ENCODE measurements at regions not wholly inside any gene's neighbourhood (a gene's known extent, or its start where the extent isn't known, plus 50 kb on each side); places are given as distances from the start of the nearest gene placed in this dataset.
A peak's percentile ranks its signal among the peaks of the same experiment; 100 is the strongest.

DNA sequence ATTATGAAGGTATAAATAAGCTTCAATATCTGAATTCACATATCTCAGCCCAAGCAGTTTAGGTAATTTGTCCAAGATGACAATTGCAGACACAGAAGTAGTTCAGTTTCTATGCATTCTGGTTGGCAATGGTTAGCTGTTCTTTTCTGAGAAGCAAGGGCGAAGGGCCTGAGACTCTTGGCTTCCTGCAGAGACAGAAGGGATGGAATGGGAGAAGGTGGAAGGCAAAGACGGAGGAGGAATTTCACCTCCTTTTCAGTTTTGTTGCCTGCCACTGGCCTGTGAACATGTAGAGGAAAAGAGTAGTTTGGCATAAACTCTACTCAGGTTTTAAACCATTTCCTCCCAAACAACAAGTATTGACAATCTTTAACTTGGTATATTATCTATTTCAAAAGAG is 180.7 kb upstream of the HS3ST5 start:
- ATAC-seq = no peak
- intact Hi-C loops (cut with DNase I, micrococcal nuclease) = no loop called here

DNA sequence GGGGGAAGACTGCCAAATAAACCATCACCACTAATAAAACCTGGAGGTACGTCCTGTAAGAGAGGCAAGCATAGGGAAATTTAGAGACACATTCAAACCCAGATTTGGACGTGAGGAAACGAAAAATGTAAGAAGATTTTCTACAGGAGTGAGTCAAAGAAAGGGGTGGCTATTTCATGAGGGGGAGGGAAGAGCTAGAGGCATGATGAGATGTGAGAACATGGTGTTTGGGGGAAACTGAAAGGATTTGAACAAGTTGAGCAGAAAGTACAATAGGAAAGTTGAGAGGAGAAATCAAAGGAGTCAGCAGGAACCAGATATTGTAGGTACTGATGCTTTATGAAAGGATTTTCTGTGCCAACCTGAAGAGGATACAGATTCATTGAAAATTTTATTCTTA is 179.1 kb upstream of the HS3ST5 start:
- DNase-seq = no peak
- intact Hi-C loops (cut with DNase I, micrococcal nuclease) = no loop called here
- no peak for ATAC-seq

More for the DNA sequence above, 180.7 kb upstream of the HS3ST5 start:
- no peak for DNase-seq

DNA sequence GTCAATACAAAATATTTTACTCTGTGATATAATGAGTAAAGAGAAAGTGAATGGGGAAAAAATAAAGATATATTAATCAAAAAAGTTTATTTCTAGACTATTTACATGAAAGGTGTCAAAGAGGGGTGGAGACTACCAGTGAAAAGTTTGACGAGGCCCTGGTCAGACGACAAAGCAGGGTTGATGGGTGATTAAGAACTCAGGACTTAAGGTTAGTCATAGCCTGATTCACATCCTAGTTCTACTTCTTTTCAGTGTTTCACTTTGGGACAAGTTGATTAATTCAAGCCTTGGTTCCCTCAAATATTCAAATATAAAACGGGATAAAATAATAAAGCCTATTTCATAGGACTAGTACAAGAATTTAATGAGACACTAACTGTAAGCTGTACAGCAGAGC is 178.2 kb upstream of the HS3ST5 start:
- DNase-seq (no peak), ATAC-seq (no peak)
- intact Hi-C loops (cut with DNase I, micrococcal nuclease) = no loop called here

DNA sequence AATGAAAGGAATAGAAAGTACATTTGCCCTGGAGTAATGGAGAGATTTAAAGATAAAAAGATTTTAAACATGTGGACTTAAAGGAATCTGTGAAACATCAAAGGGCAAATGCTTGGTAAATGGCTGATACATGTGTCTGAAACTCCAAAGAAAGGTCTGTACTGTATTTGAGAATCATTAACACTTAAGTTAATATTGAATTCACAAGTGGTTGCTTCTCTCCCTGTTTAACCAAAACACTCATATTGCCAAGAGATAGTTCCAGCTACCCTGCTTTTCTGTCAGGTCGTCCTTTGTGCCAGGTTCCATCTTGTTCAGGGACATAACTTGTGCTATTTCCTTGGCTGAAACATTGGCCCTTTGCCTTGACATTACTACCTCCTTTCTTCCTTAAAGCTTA is 171.3 kb upstream of the HS3ST5 start:
- ATAC-seq (no peak), DNase-seq (no peak)
- intact Hi-C loops (cut with DNase I, micrococcal nuclease) = no loop called here

DNA sequence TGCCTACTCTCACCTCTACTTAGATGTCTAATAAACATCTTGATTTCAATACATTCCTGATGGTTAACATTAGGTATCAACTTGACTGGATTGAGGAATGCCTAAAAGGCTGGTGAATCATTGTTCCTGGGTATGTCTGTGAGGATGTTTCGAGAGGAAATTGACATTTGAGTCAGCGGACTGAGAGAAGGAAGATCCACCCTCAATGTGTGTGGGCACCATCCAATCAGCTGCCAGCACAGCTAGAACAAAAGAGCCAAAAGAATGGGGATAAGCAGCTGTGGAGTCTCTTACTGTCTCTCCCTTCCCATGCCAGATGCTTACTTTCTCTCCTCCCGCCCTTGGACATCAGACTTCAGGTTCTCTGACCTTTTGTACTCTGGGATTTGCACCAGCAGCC is 128.6 kb upstream of the HS3ST5 start:
- intact Hi-C loops (cut with DNase I, micrococcal nuclease) = no loop called here
- no peak for DNase-seq
- no peak for ATAC-seq

- intact Hi-C loops (cut with DNase I, micrococcal nuclease) = no loop called here
- DNase-seq (no peak), ATAC-seq (no peak)
Observed at GRCh38 chr6:114467931-114468330, 125.1 kb upstream of the HS3ST5 start.

- intact Hi-C loops (cut with DNase I, micrococcal nuclease) = no loop called here
- DNase-seq = no peak
- ATAC-seq = no peak
Observed at GRCh38 chr6:114465511-114465910, 122.7 kb upstream of the HS3ST5 start.

- DNase-seq = no peak
- ATAC-seq = no peak
- intact Hi-C loops (cut with DNase I, micrococcal nuclease) = no loop called here
Observed at GRCh38 chr6:114453737-114454276, 111.0 kb upstream of the HS3ST5 start.

DNA sequence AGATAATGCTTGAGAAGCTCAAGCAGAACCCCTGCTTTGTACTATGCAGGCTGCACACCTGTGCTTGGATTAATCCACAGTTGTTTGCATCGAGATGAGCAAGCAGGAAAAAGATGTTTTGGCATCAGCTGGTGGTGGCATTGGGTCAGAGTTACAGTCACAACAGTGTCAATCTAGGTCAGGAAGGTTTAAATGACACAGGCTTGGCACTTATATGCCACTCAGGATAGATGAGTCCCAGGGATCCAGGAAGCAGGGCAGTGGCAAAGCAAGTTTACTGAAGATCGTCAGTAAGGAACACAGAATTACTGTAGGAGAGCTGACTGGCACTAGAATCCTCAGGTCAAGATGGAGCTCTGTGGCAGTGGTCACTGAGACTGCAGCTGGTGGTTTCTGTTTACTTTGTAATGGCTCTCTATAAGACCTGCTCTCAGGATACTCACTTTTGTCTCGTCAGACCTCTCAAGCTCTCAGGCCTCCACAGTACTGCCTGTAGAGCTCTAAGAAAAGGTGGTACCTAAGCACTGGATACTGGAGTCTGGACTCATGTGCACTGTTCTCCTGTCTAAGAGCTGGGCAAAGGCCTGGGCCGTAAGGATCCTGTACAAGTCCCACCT is 110.1 kb upstream of the HS3ST5 start:
- ATAC-seq = peak; percentile 50
- DNase-seq = no peak
- intact Hi-C loops (cut with DNase I, micrococcal nuclease) = no loop called here

DNA sequence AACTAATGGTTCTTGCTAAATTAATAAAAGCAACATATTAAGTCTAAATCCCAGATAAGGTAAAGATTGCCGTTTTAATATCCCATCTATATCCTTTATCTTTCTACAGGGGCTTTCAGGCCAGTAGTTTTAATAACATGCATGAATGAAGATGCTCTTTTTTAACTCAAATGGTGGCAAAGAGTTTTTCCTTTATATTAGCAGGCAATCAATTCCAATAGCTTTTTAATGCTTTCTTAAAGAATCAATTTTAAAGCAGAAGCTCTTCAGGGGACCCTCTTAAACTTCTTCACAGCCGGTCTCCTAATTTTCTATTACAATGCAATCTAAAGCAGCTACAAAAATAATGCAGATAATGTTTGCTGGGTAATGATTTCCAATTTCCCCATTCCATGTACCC is 107.8 kb upstream of the HS3ST5 start:
- no peak for ATAC-seq
- no peak for DNase-seq
- intact Hi-C loops (cut with DNase I, micrococcal nuclease) = no loop called here

DNA sequence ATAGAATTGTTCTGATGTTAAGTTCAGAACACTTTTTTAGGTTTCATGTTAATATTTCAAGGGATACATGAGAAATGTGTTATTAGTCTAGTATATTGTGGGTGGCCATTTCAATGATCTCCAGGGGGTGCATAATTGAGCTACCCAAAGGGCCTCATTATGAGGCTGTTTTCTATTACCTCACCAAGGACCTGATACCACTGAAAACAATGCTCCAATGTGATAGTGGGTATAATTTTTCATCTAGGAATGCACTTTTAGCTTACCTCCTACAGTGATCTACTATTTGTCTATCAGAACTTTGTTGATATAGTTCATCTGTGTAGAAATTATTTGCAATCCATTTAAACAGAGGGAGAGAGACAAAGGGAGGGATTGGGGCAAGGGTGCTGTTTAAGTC is 106.8 kb upstream of the HS3ST5 start:
- no peak for DNase-seq
- ATAC-seq = no peak
- intact Hi-C loops (cut with DNase I, micrococcal nuclease) = no loop called here

DNA sequence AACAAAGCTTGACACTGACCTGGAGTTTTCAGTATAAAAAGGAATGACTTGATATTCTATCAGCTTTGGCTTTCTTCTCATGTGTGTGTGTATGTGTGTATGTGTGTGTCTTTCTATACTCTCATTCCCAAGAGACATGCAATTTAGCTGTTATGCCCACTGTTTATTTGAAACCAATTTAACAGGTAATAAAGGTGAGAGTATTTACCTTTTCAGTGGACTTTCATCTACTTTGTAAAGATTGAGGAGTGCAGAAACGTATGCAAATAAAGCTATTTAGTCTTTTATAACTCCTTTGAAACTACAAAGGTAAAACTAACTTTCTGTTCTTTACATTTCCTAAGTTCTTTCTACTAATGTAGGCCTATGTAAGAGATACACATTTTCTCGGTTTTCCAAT is 103.5 kb upstream of the HS3ST5 start:
- DNase-seq (no peak), ATAC-seq (peak; percentile 97)
- intact Hi-C loops (cut with DNase I, micrococcal nuclease) = no loop called here

GRCh38 chr6:114445846-114446245 is 103.0 kb upstream of the HS3ST5 start:
- intact Hi-C loops (cut with DNase I, micrococcal nuclease) = no loop called here
- ATAC-seq = peak; percentile 13
- no peak for DNase-seq

DNA sequence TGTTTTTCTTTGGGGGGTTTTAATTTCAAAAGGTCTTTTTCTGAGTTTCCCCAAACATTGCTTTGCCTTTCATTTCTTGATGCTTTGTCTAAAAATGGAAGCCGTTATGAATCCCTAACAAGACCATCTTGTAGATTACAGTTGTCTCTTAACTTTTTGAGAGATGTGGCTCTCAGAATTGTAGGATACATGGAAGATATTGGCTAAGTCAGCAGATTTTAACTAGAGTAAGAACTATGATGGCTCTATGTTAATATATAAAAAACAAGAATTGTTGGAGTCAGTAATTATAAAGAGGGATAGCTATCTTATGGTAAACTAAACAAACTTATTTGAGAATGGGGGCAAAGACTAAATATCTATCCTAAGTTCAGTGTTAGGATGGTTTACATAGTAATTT is 96.6 kb upstream of the HS3ST5 start:
- DNase-seq (no peak), ATAC-seq (no peak)
- intact Hi-C loops (cut with DNase I, micrococcal nuclease) = no loop called here

DNA sequence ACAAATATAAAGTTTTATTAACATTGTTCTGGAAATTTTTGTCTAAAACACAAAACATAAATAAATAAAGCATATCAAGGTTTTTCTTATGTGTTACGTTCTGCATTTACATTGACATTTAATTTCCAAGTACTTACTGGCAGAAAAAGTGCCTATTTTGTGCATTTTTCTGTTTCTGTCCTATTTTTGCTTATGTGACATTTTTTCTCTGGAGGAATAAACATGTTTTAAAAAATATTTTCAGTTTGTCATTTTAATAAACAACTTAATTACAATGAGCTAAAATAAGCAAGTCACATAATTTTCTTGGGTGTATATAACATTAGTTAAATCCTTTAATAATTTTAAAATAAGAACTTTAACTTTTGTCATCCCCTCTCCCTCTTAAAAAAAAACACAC is 94.4 kb upstream of the HS3ST5 start:
- no peak for ATAC-seq
- intact Hi-C loops (cut with DNase I, micrococcal nuclease) = no loop called here
- no peak for DNase-seq

GRCh38 chr6:114436691-114437090 is 93.9 kb upstream of the HS3ST5 start:
- intact Hi-C loops (cut with DNase I, micrococcal nuclease) = no loop called here

GRCh38 chr6:114435985-114436384 is 93.2 kb upstream of the HS3ST5 start:
- ATAC-seq = no peak
- intact Hi-C loops (cut with DNase I, micrococcal nuclease) = no loop called here
- DNase-seq = no peak

More at GRCh38 chr6:114436691-114437090, 93.9 kb upstream of the HS3ST5 start:
- ATAC-seq (no peak), DNase-seq (no peak)

GRCh38 chr6:114432400-114432799 is 89.6 kb upstream of the HS3ST5 start:
- intact Hi-C loops (cut with DNase I, micrococcal nuclease) = no loop called here
- ATAC-seq (no peak), DNase-seq (no peak)

GRCh38 chr6:114431641-114432040 is 88.8 kb upstream of the HS3ST5 start:
- DNase-seq (no peak), ATAC-seq (no peak)
- intact Hi-C loops (cut with DNase I, micrococcal nuclease) = no loop called here

- DNase-seq (no peak), ATAC-seq (no peak)
- intact Hi-C loops (cut with DNase I, micrococcal nuclease) = no loop called here
Observed at GRCh38 chr6:114430534-114431124, 87.8 kb upstream of the HS3ST5 start.

DNA sequence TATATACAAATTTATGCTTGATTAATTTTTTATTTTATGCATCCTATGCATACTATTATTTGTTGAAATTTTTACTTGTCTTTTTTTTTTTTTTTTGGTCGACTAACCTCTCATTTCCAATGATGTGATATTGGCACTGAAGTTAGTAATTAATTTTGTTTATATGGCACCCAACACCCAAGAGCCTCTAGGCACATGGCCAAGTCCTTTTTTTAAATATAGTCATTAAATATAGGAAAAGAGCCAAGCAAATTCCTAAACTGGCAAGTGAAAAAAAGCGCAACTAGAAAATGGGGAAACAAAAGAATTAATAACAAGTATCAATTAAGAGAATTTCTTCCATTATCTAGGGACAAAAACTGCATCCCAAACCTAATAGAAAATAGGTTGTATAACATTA is 85.5 kb upstream of the HS3ST5 start:
- intact Hi-C loops (cut with DNase I, micrococcal nuclease) = no loop called here
- DNase-seq = no peak
- no peak for ATAC-seq

Data from left colon (tissue), 2 donors.